ENCODE measurements at regions not wholly inside any gene's neighbourhood (a gene's known extent, or its start where the extent isn't known, plus 50 kb on each side); places are given as distances from the start of the nearest gene placed in this dataset.

DNA sequence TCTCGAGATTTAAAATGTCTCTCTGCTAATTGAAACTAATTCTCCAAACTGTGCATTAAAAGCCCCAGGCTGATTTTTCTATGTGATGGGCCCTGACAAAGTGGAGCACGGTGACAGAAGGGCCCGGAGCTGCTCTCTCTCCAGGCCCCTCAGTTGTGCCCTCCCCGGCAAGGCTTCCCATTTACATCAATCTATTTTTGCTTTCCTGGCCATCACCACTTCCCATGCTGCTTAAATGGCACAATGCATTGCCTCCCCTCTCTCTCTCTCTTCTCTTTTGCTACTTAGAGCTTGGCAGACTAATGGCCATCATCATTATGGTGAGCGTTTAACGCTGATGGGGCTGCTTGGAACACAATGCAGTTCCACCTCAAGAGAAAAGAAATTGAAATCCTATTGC, 270.7 kb upstream of the DIO3 start:
- TF ChIP-seq, protein P1, sequence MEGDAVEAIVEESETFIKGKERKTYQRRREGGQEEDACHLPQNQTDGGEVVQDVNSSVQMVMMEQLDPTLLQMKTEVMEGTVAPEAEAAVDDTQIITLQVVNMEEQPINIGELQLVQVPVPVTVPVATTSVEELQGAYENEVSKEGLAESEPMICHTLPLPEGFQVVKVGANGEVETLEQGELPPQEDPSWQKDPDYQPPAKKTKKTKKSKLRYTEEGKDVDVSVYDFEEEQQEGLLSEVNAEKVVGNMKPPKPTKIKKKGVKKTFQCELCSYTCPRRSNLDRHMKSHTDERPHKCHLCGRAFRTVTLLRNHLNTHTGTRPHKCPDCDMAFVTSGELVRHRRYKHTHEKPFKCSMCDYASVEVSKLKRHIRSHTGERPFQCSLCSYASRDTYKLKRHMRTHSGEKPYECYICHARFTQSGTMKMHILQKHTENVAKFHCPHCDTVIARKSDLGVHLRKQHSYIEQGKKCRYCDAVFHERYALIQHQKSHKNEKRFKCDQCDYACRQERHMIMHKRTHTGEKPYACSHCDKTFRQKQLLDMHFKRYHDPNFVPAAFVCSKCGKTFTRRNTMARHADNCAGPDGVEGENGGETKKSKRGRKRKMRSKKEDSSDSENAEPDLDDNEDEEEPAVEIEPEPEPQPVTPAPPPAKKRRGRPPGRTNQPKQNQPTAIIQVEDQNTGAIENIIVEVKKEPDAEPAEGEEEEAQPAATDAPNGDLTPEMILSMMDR (conservative IDR thresholded peaks at IDR 0.05; ENCODE audit: low read depth, low read length): no peak
- no peak for TF ChIP-seq EZH2 (IDR thresholded peaks at IDR 0.05; ENCODE audit: borderline replicate concordance, low read depth, low read length, poor library complexity, severe bottlenecking)

Measured in A673 (cell line).